IPS DF 6.9 (cell line): ENCODE measurements at regions not wholly inside any gene's neighbourhood (a gene's known extent, or its start where the extent isn't known, plus 50 kb on each side); places are given as distances from the start of the nearest gene placed in this dataset.

Experiments used
- DNase-seq: peaks from one replicate; pipeline ENCODE4 v3.0.0-alpha.2; 2013; ENCODE audit warnings: low read depth, low spot score
- H3K27ac ChIP-seq: one replicate; pipeline ENCODE4 v1.5.1; 2013; ENCODE audit warnings: low read length, control low read depth
- H3K27me3 ChIP-seq: 2 replicates; pipeline ENCODE4 v1.6.1; 2013; ENCODE audit warnings: mild to moderate bottlenecking, low read length; ENCODE audit not compliant: control insufficient read depth, insufficient read depth
- H3K36me3 ChIP-seq: 2 replicates; pipeline ENCODE4 v1.6.1; 2013; ENCODE audit warnings: low read length; ENCODE audit not compliant: control insufficient read depth, insufficient read depth
- H3K4me1 ChIP-seq: 2 replicates; pipeline ENCODE4 v1.6.1; 2013; ENCODE audit warnings: low read length; ENCODE audit not compliant: control insufficient read depth, insufficient read depth
- H3K4me3 ChIP-seq: 2 replicates; pipeline ENCODE4 v1.5.1; 2013; ENCODE audit warnings: mild to moderate bottlenecking, low read length
- H3K9me3 ChIP-seq: 2 replicates; pipeline ENCODE4 v1.6.1; 2013; ENCODE audit warnings: low read length, inconsistent platforms; ENCODE audit not compliant: control insufficient read depth, insufficient read depth
- WGBS: extraction: QIAGEN DNeasy Blood & Tissue Kit; methylation state at CpG from one replicate; pipeline ENCODE4 v1.1.7; 2013; ENCODE audit warnings: mixed read lengths, missing lambda C conversion rate; ENCODE audit not compliant: insufficient read length, insufficient coverage; 5-methylcytosine and 5-hydroxymethylcytosine counted together

DNA sequence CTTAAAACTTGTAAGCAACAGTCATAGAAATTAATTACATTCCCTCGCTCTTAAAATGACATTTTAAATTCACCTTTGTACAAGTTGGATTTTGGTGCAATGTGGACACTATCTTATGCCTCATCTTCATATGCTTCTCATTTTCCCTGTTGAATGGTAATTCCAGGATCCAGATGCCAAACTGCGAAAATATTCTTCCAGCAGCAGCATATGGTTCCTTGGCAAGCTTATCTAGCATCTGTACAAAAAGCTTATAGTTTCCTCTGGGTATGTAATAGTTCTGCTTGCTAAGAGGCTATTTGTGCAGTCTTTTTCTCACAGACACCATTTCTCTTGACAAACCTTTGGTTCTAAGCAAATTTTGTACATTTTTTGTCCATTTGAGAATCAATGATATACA is 2079.7 kb upstream of the AGA start:
- Histone ChIP-seq H3K4me1 (no peaks in the 10 kb centered on the region), H3K9me3 (no peaks in the 10 kb centered on the region), H3K27ac (no peak overlapping the region), H3K4me3 (no peak overlapping the region), H3K36me3 (no peaks in the 10 kb centered on the region), H3K27me3 (no peaks in the 10 kb centered on the region)
- DNase-seq: no peak
- no CpG with 5 or more reads among the region's 2 CpGs for WGBS

DNA sequence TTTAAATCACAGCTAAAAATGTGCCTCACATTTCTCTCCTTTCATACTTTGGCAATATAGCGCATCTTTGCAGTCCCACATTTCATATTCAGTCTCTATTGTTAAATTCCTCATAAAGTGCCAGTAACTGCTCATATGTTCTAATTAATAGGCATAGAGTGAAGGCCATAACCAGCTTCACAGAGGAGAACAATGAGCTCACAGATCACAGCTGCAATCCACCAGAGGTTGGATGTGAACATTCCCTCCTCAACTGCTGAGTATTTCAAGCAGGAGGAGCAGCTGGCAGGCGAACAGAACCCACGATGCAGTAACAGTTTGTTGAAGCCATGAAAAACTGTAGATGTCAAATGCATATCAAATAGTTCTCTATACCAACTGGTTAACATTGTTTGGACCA is 2088.7 kb upstream of the AGA start:
- WGBS: no CpG with 5 or more reads among the region's 3 CpGs
- no peaks in the 10 kb centered on the region for H3K36me3 ChIP-seq
- H3K27ac ChIP-seq: no peak overlapping the region
- H3K9me3 ChIP-seq: no peaks in the 10 kb centered on the region
- no peaks in the 10 kb centered on the region for H3K27me3 ChIP-seq
- DNase-seq: no peak
- no peak overlapping the region for H3K4me3 ChIP-seq
- H3K4me1 ChIP-seq: no peaks in the 10 kb centered on the region

DNA sequence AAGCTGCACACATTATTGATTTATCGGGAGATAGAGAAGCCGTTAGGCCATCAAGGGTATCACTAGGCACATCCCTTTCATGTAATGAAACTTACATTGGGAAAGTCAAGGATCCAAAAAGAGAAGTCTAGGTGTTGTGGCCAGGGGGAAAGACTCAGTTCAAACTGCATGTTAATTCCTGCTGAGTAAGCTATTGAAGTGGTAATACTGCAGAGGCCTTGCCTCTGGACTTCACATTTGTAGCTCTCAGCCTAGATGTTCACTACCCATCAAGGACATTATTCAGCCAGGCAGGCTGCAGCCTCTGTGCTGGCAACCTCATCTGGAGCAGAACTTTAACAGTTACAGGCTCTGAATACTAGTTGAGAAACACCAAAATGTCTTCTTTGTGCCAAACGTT is 2094.5 kb upstream of the AGA start:
- Histone ChIP-seq H3K9me3 (no peaks in the 10 kb centered on the region), H3K36me3 (no peaks in the 10 kb centered on the region), H3K4me1 (peaks cover 2% of the 10 kb centered on the region; the same call in 1 of the 2 replicates), H3K27me3 (no peaks in the 10 kb centered on the region; the same call in 1 of the 2 replicates), H3K27ac (no peak overlapping the region), H3K4me3 (no peak overlapping the region)
- DNase-seq: no peak
- WGBS: no CpG with 5 or more reads among the region's 3 CpGs

DNA sequence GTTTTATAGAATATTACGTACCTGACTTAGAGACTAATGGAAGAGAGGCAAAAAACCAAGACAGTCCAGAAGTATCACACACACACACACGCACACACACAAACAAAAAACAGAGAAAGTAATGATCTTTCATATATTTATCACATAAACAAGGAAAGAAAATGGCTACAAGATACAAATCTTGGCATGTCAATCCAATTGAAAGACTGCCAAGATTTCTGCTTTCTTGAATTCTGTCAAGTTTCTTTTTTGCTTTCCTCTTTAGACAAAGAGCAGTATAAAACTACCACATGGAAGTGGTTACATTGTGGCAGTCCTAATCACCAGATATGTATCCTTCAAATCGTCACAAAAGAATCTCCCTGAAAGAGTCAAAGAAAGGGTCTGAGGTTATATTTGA is 2097.4 kb upstream of the AGA start:
- Histone ChIP-seq H3K4me3 (no peak overlapping the region), H3K9me3 (no peaks in the 10 kb centered on the region), H3K36me3 (no peaks in the 10 kb centered on the region), H3K27ac (no peak overlapping the region), H3K4me1 (peaks cover 2% of the 10 kb centered on the region; the same call in 1 of the 2 replicates), H3K27me3 (no peaks in the 10 kb centered on the region; the same call in 1 of the 2 replicates)
- no peak for DNase-seq
- WGBS: no CpG with 5 or more reads among the region's 3 CpGs

DNA sequence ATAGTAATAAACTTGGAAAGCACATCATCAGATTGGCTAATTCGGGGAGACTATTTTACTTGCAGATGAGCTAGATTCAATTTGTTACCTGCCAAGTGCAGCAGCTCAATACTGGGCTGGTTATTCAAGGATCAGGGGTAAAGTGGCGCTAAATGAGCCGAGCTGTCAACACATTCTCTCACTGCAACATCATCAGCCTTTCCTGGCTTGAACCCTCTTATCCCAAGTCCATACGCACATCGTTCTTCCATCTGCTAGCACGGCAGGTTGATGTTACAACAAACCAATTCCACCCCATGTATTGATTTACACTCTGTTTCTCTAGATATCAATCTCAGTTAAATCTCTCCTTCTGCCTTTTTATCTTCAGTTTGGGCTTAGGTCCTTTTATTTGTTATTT is 2101.5 kb upstream of the AGA start:
- WGBS: no CpG with 5 or more reads among the region's 6 CpGs
- Histone ChIP-seq H3K4me1 (no peaks in the 10 kb centered on the region), H3K27ac (no peak overlapping the region), H3K9me3 (no peaks in the 10 kb centered on the region), H3K36me3 (no peaks in the 10 kb centered on the region), H3K4me3 (no peak overlapping the region), H3K27me3 (no peaks in the 10 kb centered on the region; the same call in 1 of the 2 replicates)
- no peak for DNase-seq

DNA sequence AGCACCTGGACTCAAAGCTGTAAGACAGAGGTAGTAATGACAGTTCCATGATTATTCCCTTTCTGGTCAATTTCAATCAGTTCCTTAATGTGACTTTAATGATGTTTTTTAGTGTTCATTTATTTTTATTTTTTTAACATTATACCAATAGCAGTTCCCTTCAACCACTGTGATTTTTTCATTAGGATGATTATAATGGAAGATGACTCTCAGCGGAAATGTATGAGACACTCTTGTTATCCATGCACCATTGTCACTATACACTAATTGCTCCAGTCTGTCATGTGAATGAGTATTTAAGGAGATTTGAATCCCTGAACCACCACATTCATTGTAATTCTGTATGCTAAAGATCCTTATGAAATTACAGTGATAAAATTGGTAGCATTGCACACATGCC is 2102.3 kb upstream of the AGA start:
- H3K27me3 ChIP-seq: no peaks in the 10 kb centered on the region; the same call in 1 of the 2 replicates
- H3K4me3 ChIP-seq: no peak overlapping the region
- no peaks in the 10 kb centered on the region for H3K36me3 ChIP-seq
- H3K9me3 ChIP-seq: no peaks in the 10 kb centered on the region
- H3K27ac ChIP-seq: no peak overlapping the region
- no CpG with 5 or more reads among the region's 1 CpG for WGBS
- no peaks in the 10 kb centered on the region for H3K4me1 ChIP-seq
- DNase-seq: no peak

DNA sequence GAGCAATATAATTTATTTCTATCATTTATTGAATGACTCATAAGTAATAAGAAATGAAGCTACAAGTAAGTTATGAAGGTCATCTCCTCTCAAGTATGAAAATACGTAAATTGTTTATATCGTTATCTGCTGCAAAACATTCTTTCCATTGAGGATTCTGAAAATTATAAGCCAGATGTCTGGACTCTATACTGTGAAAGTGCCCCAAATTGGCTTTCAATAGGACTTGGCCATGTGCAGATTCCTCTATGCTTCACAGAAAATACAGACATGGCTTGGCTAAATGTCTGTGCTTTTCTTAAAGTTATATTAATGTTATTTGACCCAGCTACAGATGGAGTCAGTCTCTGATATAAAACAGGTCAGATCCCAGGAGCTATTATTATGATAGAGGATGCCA is 2109.9 kb upstream of the AGA start:
- no peak for DNase-seq
- no CpG with 5 or more reads among the region's 2 CpGs for WGBS
- no peaks in the 10 kb centered on the region for H3K27me3 ChIP-seq
- no peaks in the 10 kb centered on the region; the same call in 1 of the 2 replicates for H3K9me3 ChIP-seq
- no peak overlapping the region for H3K27ac ChIP-seq
- H3K4me1 ChIP-seq: no peaks in the 10 kb centered on the region
- H3K4me3 ChIP-seq: no peak overlapping the region
- H3K36me3 ChIP-seq: no peaks in the 10 kb centered on the region

DNA sequence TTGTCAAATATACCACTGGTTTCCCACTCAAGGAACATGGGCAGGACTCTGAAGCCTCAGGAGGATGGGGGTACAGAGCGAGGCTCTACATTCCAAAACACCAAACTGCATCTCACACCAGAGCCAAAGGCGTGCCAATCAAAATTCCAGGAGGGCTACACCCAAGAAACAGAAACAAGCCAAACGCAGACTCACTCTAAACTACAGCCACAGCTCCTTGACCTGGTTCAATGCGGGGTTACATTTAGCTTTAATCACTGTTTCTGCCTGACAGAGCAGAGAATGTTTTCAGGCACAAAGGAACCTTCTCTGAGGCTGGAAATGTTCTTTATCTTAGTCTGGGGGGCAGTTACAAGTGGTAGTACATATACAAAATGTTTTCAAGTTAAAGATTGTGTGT is 2121.5 kb upstream of the AGA start:
- no peaks in the 10 kb centered on the region for H3K9me3 ChIP-seq
- H3K27me3 ChIP-seq: no peaks in the 10 kb centered on the region
- H3K4me3 ChIP-seq: no peak overlapping the region
- H3K27ac ChIP-seq: no peak overlapping the region
- DNase-seq: no peak
- no CpG with 5 or more reads among the region's 4 CpGs for WGBS
- no peaks in the 10 kb centered on the region for H3K4me1 ChIP-seq
- no peaks in the 10 kb centered on the region for H3K36me3 ChIP-seq

DNA sequence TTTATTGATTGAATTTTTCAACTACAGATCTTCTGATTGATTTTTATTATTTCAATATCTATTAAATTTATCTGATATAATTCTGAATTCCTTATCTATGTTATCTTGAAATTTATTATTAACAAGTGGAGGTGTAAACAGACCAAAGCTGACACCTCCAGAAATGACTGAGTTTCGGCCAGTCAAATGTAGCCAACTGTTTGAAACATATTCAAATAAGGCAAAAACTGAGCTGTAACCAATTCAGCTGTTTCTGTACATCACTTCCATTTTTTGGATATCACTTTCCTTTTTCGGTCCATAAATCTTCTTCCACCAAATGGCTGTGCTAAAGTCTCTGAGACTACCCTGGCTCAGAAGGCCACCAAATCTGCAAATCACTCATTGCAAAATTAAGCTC is 2127.3 kb upstream of the AGA start:
- H3K4me3 ChIP-seq: no peak overlapping the region
- H3K4me1 ChIP-seq: no peaks in the 10 kb centered on the region
- no peak for DNase-seq
- H3K36me3 ChIP-seq: no peaks in the 10 kb centered on the region
- no peaks in the 10 kb centered on the region for H3K9me3 ChIP-seq
- no peaks in the 10 kb centered on the region for H3K27me3 ChIP-seq
- H3K27ac ChIP-seq: no peak overlapping the region
- WGBS: no CpG with 5 or more reads among the region's 2 CpGs

DNA sequence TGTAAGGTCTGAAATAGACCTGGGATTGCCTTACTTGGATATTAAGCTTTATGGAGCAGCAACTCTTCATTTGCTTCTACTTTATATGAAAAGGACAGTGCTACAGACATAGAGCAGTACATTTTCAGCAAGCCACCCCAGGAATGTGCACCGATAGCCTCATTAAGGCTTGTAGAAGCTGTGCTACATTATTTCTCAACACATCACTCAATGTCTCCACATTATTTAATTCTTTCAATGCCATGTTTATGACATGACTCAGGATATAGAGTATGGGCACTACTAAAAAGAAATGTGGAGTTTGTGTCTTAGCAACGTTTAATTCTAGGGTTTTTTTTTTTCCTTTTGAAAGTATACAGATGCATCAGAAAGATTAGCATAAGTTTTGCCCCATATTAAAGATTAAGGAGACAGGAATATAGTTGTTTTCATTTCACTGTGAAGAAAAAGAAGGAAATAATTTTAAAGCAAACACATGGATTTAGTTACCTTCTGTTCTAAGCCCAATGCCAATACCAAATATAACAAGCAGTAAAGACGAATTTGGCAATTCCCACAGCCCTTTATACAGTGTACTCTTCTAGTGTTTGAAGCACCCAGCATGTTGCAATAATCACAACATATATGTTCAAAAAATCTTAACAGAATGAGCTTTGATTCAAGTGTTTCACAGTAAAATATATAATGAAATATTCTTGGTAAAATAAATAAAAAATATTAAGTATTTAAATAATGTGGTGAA is 2140.1 kb upstream of the AGA start:
- no peak for DNase-seq
- no CpG with 5 or more reads among the region's 3 CpGs for WGBS

DNA sequence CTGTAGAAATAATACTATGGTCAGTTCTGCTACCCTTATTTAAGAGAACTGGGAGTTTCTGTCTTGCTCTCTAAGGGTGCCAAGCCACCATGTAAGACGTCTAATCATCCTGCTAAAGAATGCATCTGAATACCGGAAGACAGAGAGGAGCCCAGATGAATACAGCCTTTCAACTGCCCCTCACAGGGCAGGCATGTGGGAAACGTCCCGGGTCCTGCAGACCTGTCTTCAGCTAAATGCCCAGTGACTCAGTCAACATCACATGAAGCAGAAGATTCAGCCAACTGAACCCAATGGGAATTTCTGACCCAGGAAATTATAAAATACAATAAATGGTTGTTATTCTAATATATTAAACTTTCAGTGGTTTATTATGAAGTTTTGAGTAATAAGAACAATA is 2141.0 kb upstream of the AGA start:
- no peak overlapping the region for H3K27ac ChIP-seq
- H3K36me3 ChIP-seq: no peaks in the 10 kb centered on the region
- no peak for DNase-seq
- H3K4me1 ChIP-seq: no peaks in the 10 kb centered on the region
- no peaks in the 10 kb centered on the region for H3K27me3 ChIP-seq
- no peak overlapping the region for H3K4me3 ChIP-seq
- H3K9me3 ChIP-seq: no peaks in the 10 kb centered on the region
- WGBS: no CpG with 5 or more reads among the region's 4 CpGs

More for the DNA sequence above, 2140.1 kb upstream of the AGA start:
- Histone ChIP-seq H3K4me3 (no peak overlapping the region), H3K27ac (no peak overlapping the region), H3K9me3 (no peaks in the 10 kb centered on the region), H3K4me1 (no peaks in the 10 kb centered on the region), H3K36me3 (no peaks in the 10 kb centered on the region), H3K27me3 (no peaks in the 10 kb centered on the region)
